PC-3 (cell line): ENCODE measurements at regions not wholly inside any gene's neighbourhood (a gene's known extent, or its start where the extent isn't known, plus 50 kb on each side); places are given as distances from the start of the nearest gene placed in this dataset.
"Not testable (repeated sequence)": the region's sequence is repeated elsewhere in the genome, so short reads cannot be mapped to it uniquely, and the experiment has no call there.

ENCODE experiments used
- EZH2 ChIP-seq: fragments of 300-600 bp; sonication (generic); IDR thresholded peaks from one replicate; pipeline ENCODE4 v1.6.1; 2017; ENCODE audit warnings: antibody characterized with exemption, mild to moderate bottlenecking, low read length; ENCODE audit not compliant: unreplicated experiment
- EZH2phosphoT487 ChIP-seq: fragments of 300-600 bp; sonication (generic); IDR thresholded peaks from 2 replicates; pipeline ENCODE4 v1.6.1; 2018; ENCODE audit warnings: mild to moderate bottlenecking, antibody characterized with exemption, low read length, borderline replicate concordance
- TF ChIP-seq, protein P1 (sequence below): fragments of 300-600 bp; sonication (generic); conservative IDR thresholded peaks from 2 replicates; pipeline ENCODE4 v1.5.1; 2017; ENCODE audit warnings: antibody characterized with exemption, low read depth, mild to moderate bottlenecking, low read length

GRCh38 chr6:117014641-117015473 lies 137.8 kb downstream of the RFX6 start:
- TF ChIP-seq, protein P1, sequence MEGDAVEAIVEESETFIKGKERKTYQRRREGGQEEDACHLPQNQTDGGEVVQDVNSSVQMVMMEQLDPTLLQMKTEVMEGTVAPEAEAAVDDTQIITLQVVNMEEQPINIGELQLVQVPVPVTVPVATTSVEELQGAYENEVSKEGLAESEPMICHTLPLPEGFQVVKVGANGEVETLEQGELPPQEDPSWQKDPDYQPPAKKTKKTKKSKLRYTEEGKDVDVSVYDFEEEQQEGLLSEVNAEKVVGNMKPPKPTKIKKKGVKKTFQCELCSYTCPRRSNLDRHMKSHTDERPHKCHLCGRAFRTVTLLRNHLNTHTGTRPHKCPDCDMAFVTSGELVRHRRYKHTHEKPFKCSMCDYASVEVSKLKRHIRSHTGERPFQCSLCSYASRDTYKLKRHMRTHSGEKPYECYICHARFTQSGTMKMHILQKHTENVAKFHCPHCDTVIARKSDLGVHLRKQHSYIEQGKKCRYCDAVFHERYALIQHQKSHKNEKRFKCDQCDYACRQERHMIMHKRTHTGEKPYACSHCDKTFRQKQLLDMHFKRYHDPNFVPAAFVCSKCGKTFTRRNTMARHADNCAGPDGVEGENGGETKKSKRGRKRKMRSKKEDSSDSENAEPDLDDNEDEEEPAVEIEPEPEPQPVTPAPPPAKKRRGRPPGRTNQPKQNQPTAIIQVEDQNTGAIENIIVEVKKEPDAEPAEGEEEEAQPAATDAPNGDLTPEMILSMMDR, result not testable (repeated sequence)
- not testable (repeated sequence) for TF ChIP-seq EZH2, EZH2phosphoT487
